Stimulated activated CD4-positive, alpha-beta T cell treated with anti-CD3 and anti-CD28 coated beads, Interleukin-2, amount 100 ng/mL, for 48 hours (primary cell): ENCODE measurements at regions not wholly inside any gene's neighbourhood (a gene's known extent, or its start where the extent isn't known, plus 50 kb on each side); places are given as distances from the start of the nearest gene placed in this dataset.
"Not testable (repeated sequence)": the region's sequence is repeated elsewhere in the genome, so short reads cannot be mapped to it uniquely, and the experiment has no call there.

Source experiments
- DNase-seq, 2 donors: peaks; one replicate each; pipeline ENCODE4 v3.0.0-alpha.2; 2020

DNA sequence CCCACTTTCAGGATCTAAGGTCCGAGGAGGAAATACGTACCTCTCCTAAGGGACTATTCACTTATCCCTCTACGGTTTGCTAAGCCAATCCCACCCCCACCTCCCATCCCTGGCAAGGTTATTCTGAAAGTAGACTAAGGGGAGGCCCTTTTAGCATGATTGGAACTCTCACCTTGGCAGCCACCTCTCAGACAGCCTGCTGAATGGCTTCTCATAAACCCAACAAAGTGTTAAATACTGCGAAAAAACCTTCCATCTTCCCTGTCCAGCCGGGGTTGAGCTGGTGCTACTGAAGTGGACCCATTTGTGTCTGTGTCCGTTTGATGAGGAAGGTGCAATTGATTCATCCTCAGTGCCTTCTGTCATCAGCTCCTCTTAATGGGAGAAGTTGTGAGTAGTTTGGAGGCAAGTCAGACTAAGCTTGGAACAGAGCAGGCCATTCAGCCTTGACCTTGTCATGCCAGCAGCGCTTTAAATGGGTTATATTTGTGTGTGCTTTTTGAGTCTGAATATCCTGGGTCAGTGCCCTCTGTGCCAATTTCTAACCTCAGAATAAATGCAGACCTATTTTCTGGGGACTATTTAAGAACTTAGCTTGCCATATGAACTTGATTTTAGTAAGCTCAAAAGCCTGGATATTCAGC lies 476.3 kb upstream of the ZNF608 start:
- no peak for DNase-seq

- no peak for DNase-seq
Observed at GRCh38 chr5:125225424-125225823, 479.0 kb upstream of the ZNF608 start.

DNA sequence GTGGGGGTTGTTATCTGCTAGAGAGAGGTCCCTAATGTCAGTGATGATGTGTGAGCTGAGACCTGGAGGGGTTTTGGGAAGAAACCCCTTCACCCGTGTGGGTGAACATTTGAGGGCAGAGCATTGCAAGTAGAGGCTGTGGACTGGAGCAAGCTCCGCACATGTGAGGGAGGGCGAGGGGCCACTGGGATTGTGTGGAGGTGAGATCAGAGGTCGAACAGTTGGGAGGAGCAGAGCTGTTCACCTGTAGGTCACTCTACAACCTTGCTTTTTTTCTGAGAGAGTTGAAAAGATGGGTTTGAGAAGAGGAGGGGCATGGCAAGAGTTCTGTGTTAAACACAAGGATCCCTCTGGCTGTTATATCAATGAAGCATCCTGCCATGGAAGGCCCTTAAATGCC lies 480.4 kb upstream of the ZNF608 start:
- no peak for DNase-seq

DNA sequence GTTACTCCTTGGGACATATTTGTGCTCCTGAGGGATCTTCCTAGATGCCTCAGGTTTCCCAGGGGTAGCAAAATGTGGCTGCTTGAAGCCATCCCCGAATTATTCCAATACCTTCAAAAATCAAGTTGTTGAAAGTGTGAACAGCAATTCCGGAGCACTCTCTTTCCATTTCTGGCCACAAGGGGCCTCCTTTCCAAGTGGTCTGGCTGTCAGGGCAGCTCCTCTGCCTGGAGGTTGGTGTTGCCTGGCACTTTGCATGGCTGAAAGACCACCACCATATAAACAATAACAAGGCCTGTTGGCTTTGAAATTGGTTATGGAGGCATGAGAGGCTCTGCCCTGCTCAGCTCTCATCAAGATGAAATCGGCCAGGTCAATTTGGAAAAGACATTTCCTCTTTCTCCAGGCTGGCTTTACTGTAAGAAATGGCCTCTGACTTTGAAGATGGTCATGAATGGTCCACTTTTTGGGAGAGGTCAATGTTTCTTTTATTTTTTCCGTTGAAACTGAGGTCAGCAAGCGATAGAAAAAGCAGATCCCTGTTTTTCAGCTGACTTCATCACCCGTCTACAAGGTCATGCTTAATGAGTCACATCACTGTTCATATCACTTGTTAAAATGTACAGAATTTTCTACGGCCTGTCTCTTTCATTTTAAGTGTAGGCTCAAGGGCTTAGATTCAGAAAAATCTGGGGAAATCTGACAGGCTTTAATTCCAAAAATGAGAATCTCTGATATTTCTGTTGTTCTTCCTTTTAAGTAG lies 481.1 kb upstream of the ZNF608 start:
- DNase-seq = no peak

DNA sequence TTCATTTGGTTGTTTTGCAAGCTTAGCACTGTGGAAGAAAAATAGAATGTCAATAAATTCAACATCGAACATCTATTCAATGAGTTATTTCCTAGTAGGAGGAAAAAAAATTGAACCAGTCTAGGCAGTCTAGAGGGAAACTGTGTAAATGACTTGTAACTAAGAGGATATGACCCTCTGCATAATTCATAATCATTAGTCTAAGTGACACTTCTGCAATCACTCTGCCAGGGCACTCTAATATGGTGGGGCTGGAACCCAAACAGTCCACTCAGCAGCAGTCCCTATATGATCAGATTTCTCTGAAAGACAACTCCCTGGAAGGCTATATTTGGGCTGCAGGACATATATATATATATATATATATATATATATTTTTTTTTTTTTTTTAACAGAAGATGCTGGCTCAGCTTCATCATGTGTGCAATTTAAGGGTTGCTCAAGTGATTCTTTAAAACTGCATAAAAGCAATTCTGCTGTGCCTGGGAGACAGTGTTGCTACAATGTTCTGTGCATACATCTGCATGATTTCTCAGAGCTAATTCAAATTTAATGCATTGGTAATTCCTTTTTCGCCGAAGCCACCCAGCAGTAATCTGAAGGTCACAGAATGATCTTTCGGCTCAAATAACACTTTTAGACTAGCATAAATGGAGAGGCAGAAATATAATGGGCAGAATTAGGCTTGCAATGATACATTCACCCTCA lies 482.1 kb upstream of the ZNF608 start:
- no peak for DNase-seq

DNA sequence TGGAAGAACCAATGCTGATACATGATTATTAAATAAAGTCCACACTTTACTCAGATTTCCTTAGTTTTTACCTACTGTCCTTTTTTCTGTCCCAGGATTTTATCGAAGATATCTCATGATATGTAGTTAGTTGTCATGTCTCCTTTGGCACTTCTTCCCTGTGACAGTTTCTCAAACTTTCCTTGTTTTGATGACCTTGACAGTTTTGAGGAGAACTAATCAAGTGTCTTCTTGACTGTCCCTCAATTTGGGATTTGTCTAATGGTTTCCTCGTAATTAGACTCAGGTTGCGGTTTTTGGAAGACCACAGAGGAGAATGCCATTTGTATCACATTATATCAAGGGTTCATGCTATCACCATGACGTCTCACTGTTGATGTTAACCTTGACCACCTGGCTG lies 483.1 kb upstream of the ZNF608 start:
- DNase-seq = no peak

DNA sequence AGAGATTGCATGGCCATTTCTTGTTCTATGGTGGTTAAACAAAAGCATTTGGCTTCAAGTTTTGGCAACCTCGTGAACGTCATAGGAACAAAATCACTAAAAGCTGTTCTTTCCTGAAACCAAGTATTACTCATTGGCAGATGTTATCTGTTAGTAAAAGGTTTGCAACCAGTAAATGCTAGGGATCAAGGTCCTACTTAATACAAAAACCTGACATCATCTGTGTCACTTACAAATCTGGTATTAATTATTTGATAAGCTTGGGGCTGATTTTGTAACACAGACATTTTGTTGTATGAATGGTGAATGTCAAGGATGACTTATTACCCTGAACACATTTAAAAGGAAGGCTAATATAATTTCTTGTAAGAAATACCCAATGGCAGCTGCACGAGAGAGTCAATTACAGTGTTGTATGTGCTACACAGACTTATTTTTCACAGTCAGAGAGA lies 486.4 kb upstream of the ZNF608 start:
- DNase-seq = no peak

DNA sequence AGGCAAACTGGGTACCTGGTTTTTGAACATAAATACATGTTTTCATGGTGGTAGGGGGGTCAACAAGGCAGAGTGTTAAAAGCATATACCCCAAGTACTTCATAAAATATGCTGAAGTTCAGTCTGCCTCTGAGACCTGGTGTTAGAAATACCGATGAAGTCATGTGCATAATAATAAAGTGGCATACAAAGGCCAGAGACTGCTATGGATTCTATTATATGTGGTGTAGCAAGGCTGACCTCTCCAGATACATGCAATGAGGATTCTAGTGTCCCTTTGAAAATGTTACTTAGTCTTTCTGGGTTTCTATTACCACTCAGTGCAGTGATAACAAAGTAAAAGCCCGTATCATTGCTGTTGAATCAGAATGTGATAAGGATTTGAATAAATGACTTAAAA lies 487.5 kb upstream of the ZNF608 start:
- no peak for DNase-seq

DNA sequence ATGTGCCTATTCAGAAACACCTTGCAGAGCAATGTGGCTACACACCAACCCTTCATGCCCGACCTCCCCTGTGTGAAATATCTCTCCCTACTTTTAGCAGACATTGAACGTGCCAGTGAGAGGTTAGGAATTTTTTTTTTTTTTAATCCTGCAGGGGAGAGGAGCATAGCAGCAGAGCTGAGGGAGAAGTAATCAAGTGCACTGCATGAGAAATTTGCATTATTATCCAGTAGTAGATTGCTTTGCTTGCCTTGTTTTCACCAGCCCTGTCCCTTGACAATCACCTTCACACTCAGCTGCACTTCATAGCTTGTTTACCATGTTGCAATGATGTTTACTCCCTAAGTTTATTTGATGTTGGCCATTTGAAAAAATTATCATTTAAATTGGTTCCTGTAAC lies 489.6 kb upstream of the ZNF608 start:
- DNase-seq = no peak

DNA sequence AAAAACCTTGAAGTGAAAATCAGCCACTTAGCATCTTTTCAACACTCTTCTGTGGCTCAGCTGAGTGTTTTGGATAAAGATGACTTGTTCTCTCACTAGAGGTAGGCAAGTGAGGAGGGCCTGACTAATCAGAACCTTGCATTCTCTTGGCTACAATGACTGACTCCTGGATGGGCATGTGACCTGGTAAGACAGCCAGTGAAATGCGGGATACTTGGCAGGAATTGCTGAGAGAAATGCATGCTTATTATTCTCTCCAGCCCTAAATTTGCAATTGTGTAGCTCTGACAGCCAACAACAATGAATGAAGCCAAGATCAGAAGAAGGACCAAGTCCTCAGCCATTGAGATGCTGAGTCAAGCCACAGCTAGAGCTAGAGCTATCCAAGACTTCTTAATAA lies 490.5 kb upstream of the ZNF608 start:
- DNase-seq = no peak

GRCh38 chr5:125244531-125244930 lies 498.1 kb upstream of the ZNF608 start:
- DNase-seq = no peak

- DNase-seq = no peak
Observed at GRCh38 chr5:125245216-125245615, 498.8 kb upstream of the ZNF608 start.

- DNase-seq = no peak
Observed at GRCh38 chr5:125249400-125249799, 503.0 kb upstream of the ZNF608 start.

GRCh38 chr5:125251703-125252102 lies 505.3 kb upstream of the ZNF608 start:
- DNase-seq = no peak

DNA sequence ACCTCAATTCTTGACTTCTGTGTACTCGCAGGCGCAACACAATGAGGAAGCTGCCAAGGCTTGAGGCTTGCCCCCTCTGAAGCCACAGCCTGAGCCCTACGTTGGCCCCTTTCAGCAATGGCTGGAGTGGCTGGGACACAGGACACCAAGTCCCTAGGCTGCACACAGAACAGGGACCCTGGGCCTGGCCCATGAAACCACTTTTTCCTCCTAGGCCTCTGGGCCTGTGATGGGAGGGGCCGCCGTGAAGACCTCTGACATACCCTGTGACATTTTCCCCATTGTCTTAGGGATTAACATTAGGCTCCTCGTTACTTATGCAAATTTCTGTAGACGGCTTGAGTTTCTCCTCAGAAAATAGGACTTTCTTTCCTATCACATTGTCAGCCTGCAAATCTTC lies 507.2 kb upstream of the ZNF608 start:
- not testable (repeated sequence) for DNase-seq

DNA sequence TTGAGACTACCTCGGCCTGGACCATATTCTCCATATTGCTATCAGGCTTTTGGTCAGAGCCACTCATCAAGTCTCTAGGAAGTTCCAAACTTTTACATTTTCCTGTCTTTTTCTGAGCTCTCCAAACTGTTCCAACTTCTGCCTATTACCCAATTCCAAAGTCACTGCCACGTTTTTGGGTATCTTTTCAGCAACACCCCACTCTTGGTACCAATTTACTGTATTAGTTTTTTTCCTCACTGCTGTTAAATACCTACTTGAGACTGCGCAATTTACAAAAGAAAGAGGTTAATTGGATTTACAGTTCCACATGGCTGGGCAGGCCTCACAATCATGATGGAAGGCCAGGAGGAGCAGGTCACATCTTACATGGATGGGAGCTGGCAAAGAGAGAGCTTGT lies 507.8 kb upstream of the ZNF608 start:
- no peak for DNase-seq

- DNase-seq = no peak
Observed at GRCh38 chr5:125256296-125256695, 509.9 kb upstream of the ZNF608 start.

DNA sequence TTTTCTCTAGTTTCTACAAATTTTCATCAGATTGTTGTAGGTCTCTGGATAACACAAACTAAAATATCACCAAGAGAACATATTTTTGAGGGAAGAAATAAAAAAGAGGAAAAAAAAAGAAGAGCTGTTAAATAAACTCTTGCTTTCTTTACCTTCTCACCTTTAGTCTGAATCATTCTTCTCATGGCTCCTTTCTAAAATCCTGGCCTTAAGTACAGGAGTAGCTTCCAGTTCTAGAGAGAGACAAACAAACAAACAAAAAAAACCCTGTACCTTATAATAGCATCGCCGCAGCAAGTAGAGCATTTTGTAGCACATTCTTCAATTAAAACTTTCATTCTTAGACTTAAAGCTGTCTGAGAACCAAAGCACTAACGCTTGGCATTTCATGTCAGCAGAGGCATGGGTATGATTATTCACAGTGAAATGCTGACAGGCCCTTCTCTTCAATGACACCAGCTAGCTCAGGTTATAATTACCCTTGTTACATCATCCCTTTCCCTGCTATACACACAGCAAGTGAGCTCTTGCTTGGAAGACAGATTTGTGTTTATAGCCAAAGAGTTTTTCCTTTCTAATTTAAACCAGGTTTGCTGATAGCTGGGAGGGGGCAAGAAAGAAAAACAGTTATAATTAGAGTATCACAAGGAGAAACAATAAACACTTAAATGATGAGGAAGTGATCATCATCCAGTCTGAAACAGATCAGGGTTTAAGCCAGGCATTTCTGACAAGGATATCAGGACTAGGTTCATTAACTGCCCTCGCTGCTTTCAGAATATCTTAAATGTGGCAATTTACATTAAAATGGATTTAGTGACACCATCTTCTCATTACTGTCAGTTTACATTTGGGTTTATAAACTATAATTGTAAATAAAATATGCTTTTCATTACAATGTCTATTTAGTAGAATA lies 510.9 kb upstream of the ZNF608 start:
- no peak for DNase-seq

- no peak for DNase-seq
Observed at GRCh38 chr5:125257997-125258396, 511.6 kb upstream of the ZNF608 start.

DNA sequence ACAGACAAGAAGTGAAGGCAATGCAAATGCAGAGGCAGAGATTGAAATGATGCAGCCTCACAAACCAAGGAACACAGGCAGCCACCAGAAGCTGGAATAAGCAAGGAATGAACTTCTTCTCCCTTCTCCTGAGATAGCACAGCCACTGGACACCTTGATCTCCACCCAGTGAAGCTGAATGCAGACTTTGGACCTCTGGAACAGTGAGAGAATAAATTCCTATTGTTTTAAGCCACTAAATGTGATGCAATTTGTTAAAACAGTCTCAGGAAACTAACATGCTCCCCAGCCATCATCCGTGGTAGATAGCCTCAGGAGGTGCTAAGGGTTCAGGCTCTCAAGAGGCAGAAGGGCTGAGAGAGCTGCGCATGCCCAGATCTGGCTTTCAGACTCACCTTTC lies 512.2 kb upstream of the ZNF608 start:
- no peak for DNase-seq

DNA sequence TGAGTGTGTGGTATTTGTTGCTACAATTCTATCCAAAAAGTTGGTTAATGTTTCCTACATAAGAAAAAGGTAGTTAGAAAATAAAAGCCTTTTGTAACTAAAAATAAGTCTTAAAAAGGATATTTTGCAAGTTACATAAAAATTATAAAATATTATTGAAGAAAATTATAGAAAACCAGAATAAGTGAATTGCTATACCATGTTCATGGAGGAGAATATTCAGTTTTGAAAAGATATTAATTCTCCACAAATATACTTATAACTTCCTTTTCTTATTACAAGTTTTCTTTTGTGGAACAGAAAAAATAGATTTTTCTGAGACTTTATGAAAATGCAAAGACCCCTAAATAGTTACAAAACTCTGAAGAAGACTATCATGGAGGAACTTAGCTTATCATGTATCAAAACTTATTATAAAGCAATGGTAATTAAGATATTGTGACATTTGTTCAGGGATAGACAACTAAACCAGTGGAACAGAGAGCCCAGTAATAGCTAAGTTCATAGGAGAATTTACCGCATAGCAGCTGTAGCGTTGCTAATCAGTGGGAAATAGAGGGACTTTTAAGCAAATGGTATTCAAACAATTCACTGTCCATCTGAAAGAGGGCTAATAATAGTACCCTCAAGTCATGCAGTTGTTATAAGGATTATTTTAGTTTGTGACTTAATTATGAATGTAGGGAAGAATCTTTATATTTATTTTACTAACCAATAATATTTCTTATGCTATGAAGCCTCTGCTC lies 515.2 kb upstream of the ZNF608 start:
- DNase-seq = no peak

DNA sequence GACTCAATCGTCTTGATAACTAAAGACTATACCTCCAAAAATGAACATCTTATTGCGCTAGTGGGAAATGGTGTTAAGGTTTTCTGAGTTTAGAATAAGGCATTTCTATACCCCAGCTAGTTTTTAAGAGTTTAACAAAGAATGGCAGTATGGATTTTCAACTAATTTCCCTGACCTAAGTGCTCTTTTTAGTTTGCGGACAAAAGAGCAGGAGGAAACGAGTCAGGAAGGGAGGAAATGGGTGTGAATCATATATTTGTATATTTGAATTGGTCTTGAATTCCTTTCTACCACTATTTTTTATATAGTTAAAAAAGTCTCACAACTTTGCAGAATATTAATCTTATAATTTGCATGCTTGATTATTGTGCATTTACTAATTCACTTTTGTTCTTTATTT lies 516.3 kb upstream of the ZNF608 start:
- no peak for DNase-seq
